ENCODE measurements at regions not wholly inside any gene's neighbourhood (a gene's known extent, or its start where the extent isn't known, plus 50 kb on each side); places are given as distances from the start of the nearest gene placed in this dataset.

- TF ChIP-seq CTCF (conservative IDR thresholded peaks at IDR 0.05; ENCODE audit: low read length) (no peak), EZH2phosphoT487 (IDR thresholded peaks at IDR 0.05; ENCODE audit: borderline replicate concordance) (no peak)
Observed at GRCh38 chr2:212832211-212833195, 293.9 kb upstream of the ERBB4 start.
